ENCODE measurements at regions not wholly inside any gene's neighbourhood (a gene's known extent, or its start where the extent isn't known, plus 50 kb on each side); places are given as distances from the start of the nearest gene placed in this dataset. TPM values are rescaled to one million over a fixed set of nuclear protein-coding genes. Genes with fewer than 3 reads are reported as not detected.
"Not testable (repeated sequence)": the region's sequence is repeated elsewhere in the genome, so short reads cannot be mapped to it uniquely, and the experiment has no call there.

DNA sequence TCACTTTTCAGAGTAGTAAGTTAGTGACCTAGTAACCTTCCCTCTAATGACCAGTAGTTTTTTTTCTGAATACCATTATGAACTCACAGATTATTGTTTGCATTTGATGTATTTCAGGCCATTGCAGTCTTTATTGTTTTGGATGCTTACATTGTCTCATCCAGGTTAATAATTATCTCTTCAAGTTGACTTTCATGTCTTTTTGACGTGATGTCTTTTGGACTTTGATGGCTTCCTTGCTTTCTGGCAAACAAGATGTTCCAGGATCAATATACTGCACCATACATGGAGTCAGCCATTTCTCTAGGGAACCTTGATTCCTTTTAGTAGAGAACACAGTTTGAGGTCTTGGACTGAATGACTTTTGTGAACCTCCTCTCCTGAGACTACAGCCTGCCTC is 87.2 kb downstream of the CCDC201 start:
- H3K4me2 ChIP-seq (ENCODE audit: low read depth, low read length); CTCF ChIA-PET; intact Hi-C loops (cut with micrococcal nuclease); H2AFZ ChIP-seq (replicated peaks; ENCODE audit: low read length, poor library complexity); in situ Hi-C loops (cut with MboI; ENCODE audit: low sequenced_read_pairs); H3K4me1 ChIP-seq (ENCODE audit: control insufficient read depth, insufficient read depth, low read length); H2BK20ac ChIP-seq (ENCODE audit: low read depth, low read length); H3K23ac ChIP-seq (ENCODE audit: low read depth, low read length); H2BK15ac ChIP-seq (ENCODE audit: low read depth, low read length); H3K79me1 ChIP-seq (ENCODE audit: low read depth in 1 of 2, low read length in 2 of 2); H3K18ac ChIP-seq (ENCODE audit: low read depth, low read length); H3K27ac ChIP-seq (ENCODE audit: insufficient read depth, low read length); POLR2A ChIA-PET (ENCODE audit: unreplicated experiment); H4K5ac ChIP-seq (ENCODE audit: low read depth, low read length); H2AK5ac ChIP-seq (ENCODE audit: low read depth, low read length); H3K4me3 ChIP-seq (ENCODE audit: insufficient read depth, low read depth, low read length); ATAC-seq (ENCODE audit: low read depth); H2AK9ac ChIP-seq (replicated peaks; ENCODE audit: low read depth, low read length, poor library complexity); H3K4ac ChIP-seq (ENCODE audit: low read depth, low read length); H3K9ac ChIP-seq (ENCODE audit: low read depth, low read length); H4K20me1 ChIP-seq (ENCODE audit: insufficient read depth, low read length); H3K9me1 ChIP-seq (ENCODE audit: insufficient read depth, low read length); H2BK120ac ChIP-seq (ENCODE audit: low read depth, low read length); H3K9me3 ChIP-seq (ENCODE audit: control insufficient read depth, insufficient read depth, low read length); dilution Hi-C loops (cut with HindIII; ENCODE audit: low sequenced_read_pairs, unreplicated experiment); H3K36me3 ChIP-seq (ENCODE audit: control insufficient read depth, insufficient read depth, low read length); DNase-seq; H3K56ac ChIP-seq (ENCODE audit: extremely low read depth, insufficient read depth, low read length); H3K14ac ChIP-seq (replicated peaks; ENCODE audit: low read depth, low read length); H4K91ac ChIP-seq (ENCODE audit: insufficient read depth, low read depth, low read length); H3K27me3 ChIP-seq (ENCODE audit: control insufficient read depth, insufficient read depth, low read length); BruUV-seq (replicated peaks); H2BK5ac ChIP-seq (ENCODE audit: low read depth, low read length, poor library complexity, severe bottlenecking); H4K8ac ChIP-seq (ENCODE audit: low read depth in 2 of 2, low read length in 2 of 2): not testable (repeated sequence)
- WGBS, 2 experiments (ENCODE audit: extremely low coverage in 2 of 2, insufficient read length in 1 of 2), result no CpG with 5 or more reads among the region's 1 CpG

DNA sequence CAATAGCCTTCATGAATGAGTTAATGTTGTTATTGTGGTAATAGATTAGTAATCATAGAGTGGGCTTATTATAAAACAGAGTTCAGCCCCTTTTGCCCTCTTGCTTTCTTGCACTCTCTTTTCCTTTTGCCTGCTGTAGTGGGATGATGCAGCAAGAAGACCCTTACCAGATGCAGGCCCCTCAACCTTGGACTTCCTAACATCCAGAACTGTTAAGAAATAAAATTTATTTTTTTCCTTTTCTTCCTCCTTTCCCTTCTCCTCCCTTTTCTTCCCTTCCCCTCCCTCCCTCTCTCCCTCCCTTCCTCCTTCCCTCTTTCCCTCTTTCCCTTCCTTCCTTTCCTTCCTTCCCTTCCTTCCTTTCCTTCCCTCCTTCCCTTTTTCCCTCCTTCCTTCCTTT is 88.1 kb downstream of the CCDC201 start:
- H3K4me2 ChIP-seq (ENCODE audit: low read depth, low read length); in situ Hi-C loops (cut with MboI; ENCODE audit: low sequenced_read_pairs); H3K56ac ChIP-seq (ENCODE audit: extremely low read depth, insufficient read depth, low read length); H2BK20ac ChIP-seq (ENCODE audit: low read depth, low read length); BruUV-seq (replicated peaks); H2BK15ac ChIP-seq (ENCODE audit: low read depth, low read length); H3K4me3 ChIP-seq (ENCODE audit: insufficient read depth, low read depth, low read length); H3K9me1 ChIP-seq (ENCODE audit: insufficient read depth, low read length); H3K36me3 ChIP-seq (ENCODE audit: control insufficient read depth, insufficient read depth, low read length); H4K5ac ChIP-seq (ENCODE audit: low read depth, low read length); H4K91ac ChIP-seq (ENCODE audit: insufficient read depth, low read depth, low read length); H4K8ac ChIP-seq (ENCODE audit: low read depth in 2 of 2, low read length in 2 of 2); H4K20me1 ChIP-seq (ENCODE audit: insufficient read depth, low read length); H3K9me3 ChIP-seq (ENCODE audit: control insufficient read depth, insufficient read depth, low read length); POLR2A ChIA-PET (ENCODE audit: unreplicated experiment); H3K4me1 ChIP-seq (ENCODE audit: control insufficient read depth, insufficient read depth, low read length); H3K4ac ChIP-seq (ENCODE audit: low read depth, low read length); DNase-seq; H3K23ac ChIP-seq (ENCODE audit: low read depth, low read length); H2AK9ac ChIP-seq (replicated peaks; ENCODE audit: low read depth, low read length, poor library complexity); ATAC-seq (ENCODE audit: low read depth); intact Hi-C loops (cut with micrococcal nuclease); H2BK120ac ChIP-seq (ENCODE audit: low read depth, low read length); H3K14ac ChIP-seq (replicated peaks; ENCODE audit: low read depth, low read length); H3K27ac ChIP-seq (ENCODE audit: insufficient read depth, low read length); dilution Hi-C loops (cut with HindIII; ENCODE audit: low sequenced_read_pairs, unreplicated experiment); H3K9ac ChIP-seq (ENCODE audit: low read depth, low read length); H2BK5ac ChIP-seq (ENCODE audit: low read depth, low read length, poor library complexity, severe bottlenecking); H3K27me3 ChIP-seq (ENCODE audit: control insufficient read depth, insufficient read depth, low read length); CTCF ChIA-PET; H2AK5ac ChIP-seq (ENCODE audit: low read depth, low read length); H3K18ac ChIP-seq (ENCODE audit: low read depth, low read length); H3K79me1 ChIP-seq (ENCODE audit: low read depth in 1 of 2, low read length in 2 of 2); H2AFZ ChIP-seq (replicated peaks; ENCODE audit: low read length, poor library complexity): not testable (repeated sequence)

Small RNA genes lying in the stretch of these regions (microRNA-seq; reads per million reads assigned to microRNA genes)
- gene RNU6-241P (ENCODE audit: insufficient read depth, insufficient read length), result not detected

Small RNA genes lying in the stretch of these regions (small RNA-seq; reads per million reads assigned to genes)
- 0 reads per million in 5 experiments for gene RNU6-241P
